ENCODE measurements at regions not wholly inside any gene's neighbourhood (a gene's known extent, or its start where the extent isn't known, plus 50 kb on each side); places are given as distances from the start of the nearest gene placed in this dataset.

GRCh38 chr5:2587189-2588031, 164.1 kb downstream of the IRX2 start:
- H3K9me2 ChIP-seq (replicated peaks; ENCODE audit: control insufficient read depth, low read length), result no peaks in the 10 kb centered on the region
- H3K4me2 ChIP-seq (ENCODE audit: low read length), result no peak overlapping the region
- no peaks in the 10 kb centered on the region for H3F3A ChIP-seq (ENCODE audit: control insufficient read depth, insufficient read depth)
- no peaks in the 10 kb centered on the region for H3K79me2 ChIP-seq (ENCODE audit: control insufficient read depth, low read length)
- no peak for TF ChIP-seq EZH2phosphoT487 (IDR thresholded peaks at IDR 0.05; ENCODE audit: borderline replicate concordance, low read length)
- TF ChIP-seq CTCF (IDR thresholded peaks at IDR 0.05; ENCODE audit: low read depth, low read length, poor library complexity, severe bottlenecking), result no peak
- H3K27me3 ChIP-seq (ENCODE audit: control insufficient read depth, low read length), result no peaks in the 10 kb centered on the region
- no peak overlapping the region for H3K27ac ChIP-seq (ENCODE audit: low read depth, low read length)
- H3K4me1 ChIP-seq (ENCODE audit: control insufficient read depth, low read length), result no peaks in the 10 kb centered on the region
- H3K9me3 ChIP-seq (ENCODE audit: control insufficient read depth, insufficient read depth, low read length), result peaks cover 22% of the 10 kb centered on the region; the same call in 1 of the 2 replicates
- no peaks in the 10 kb centered on the region for H4K20me1 ChIP-seq (ENCODE audit: control insufficient read depth, insufficient read depth, low read depth, low read length)
- H3K4me3 ChIP-seq (ENCODE audit: low read length), result no peak overlapping the region
- H3K36me3 ChIP-seq (ENCODE audit: control insufficient read depth, low read length), result no peaks in the 10 kb centered on the region

GRCh38 chr5:2586016-2586715, 165.3 kb downstream of the IRX2 start:
- no peaks in the 10 kb centered on the region for H3K36me3 ChIP-seq (ENCODE audit: control insufficient read depth, low read length)
- H3F3A ChIP-seq (ENCODE audit: control insufficient read depth, insufficient read depth), result no peaks in the 10 kb centered on the region
- no peak for TF ChIP-seq CTCF (IDR thresholded peaks at IDR 0.05; ENCODE audit: low read depth, low read length, poor library complexity, severe bottlenecking)
- TF ChIP-seq EZH2phosphoT487 (IDR thresholded peaks at IDR 0.05; ENCODE audit: borderline replicate concordance, low read length), result no peak
- H3K27ac ChIP-seq (ENCODE audit: low read depth, low read length), result no peak overlapping the region
- H3K9me2 ChIP-seq (replicated peaks; ENCODE audit: control insufficient read depth, low read length), result no peaks in the 10 kb centered on the region
- no peaks in the 10 kb centered on the region for H3K4me1 ChIP-seq (ENCODE audit: control insufficient read depth, low read length)
- H3K4me2 ChIP-seq (ENCODE audit: low read length), result no peak overlapping the region
- no peaks in the 10 kb centered on the region for H3K79me2 ChIP-seq (ENCODE audit: control insufficient read depth, low read length)
- H3K4me3 ChIP-seq (ENCODE audit: low read length), result no peak overlapping the region
- H3K27me3 ChIP-seq (ENCODE audit: control insufficient read depth, low read length), result no peaks in the 10 kb centered on the region
- H4K20me1 ChIP-seq (ENCODE audit: control insufficient read depth, insufficient read depth, low read depth, low read length), result no peaks in the 10 kb centered on the region
- H3K9me3 ChIP-seq (ENCODE audit: control insufficient read depth, insufficient read depth, low read length), result peaks cover 27% of the 10 kb centered on the region; the same call in 1 of the 2 replicates

GRCh38 chr5:2584579-2585269, 166.8 kb downstream of the IRX2 start:
- Histone ChIP-seq H4K20me1 (ENCODE audit: control insufficient read depth, insufficient read depth, low read depth, low read length) (no peaks in the 10 kb centered on the region), H3K4me1 (ENCODE audit: control insufficient read depth, low read length) (no peaks in the 10 kb centered on the region), H3K36me3 (ENCODE audit: control insufficient read depth, low read length) (no peaks in the 10 kb centered on the region), H3K9me2 (replicated peaks; ENCODE audit: control insufficient read depth, low read length) (no peaks in the 10 kb centered on the region), H3K9me3 (ENCODE audit: control insufficient read depth, insufficient read depth, low read length) (peaks cover 27% of the 10 kb centered on the region; the same call in 1 of the 2 replicates), H3K27ac (ENCODE audit: low read depth, low read length) (no peak overlapping the region), H3F3A (ENCODE audit: control insufficient read depth, insufficient read depth) (no peaks in the 10 kb centered on the region), H3K27me3 (ENCODE audit: control insufficient read depth, low read length) (no peaks in the 10 kb centered on the region), H3K79me2 (ENCODE audit: control insufficient read depth, low read length) (no peaks in the 10 kb centered on the region), H3K4me2 (ENCODE audit: low read length) (no peak overlapping the region), H3K4me3 (ENCODE audit: low read length) (no peak overlapping the region)
- TF ChIP-seq EZH2phosphoT487 (IDR thresholded peaks at IDR 0.05; ENCODE audit: borderline replicate concordance, low read length) (no peak), CTCF (IDR thresholded peaks at IDR 0.05; ENCODE audit: low read depth, low read length, poor library complexity, severe bottlenecking) (no peak)

All from DOHH2 (cell line).